Panc1 (cell line): ENCODE measurements at regions not wholly inside any gene's neighbourhood (a gene's known extent, or its start where the extent isn't known, plus 50 kb on each side); places are given as distances from the start of the nearest gene placed in this dataset.
"Not testable (repeated sequence)": the region's sequence is repeated elsewhere in the genome, so short reads cannot be mapped to it uniquely, and the experiment has no call there.

Experiments
- ATAC-seq: fragments of 200-7000 bp; cut with Tn5 transposase; 2 replicates; pipeline ENCODE4 v1.9.1; 2020; ENCODE audit warnings: mild to moderate bottlenecking, moderate library complexity
- BruUV-seq: library from RNA; stranded (reverse); fragments of 400-500 nt; replicated peaks from 2 replicates; lab custom pipeline; 2021; lab: Mats Ljungman, UMichigan
- CTCF ChIA-PET: fragments of 300-600 bp; sonication (Branson Sonifier 250); formaldehyde crosslinking; loops from one replicate; lab custom pipeline; 2022; ENCODE audit warnings: antibody characterized with exemption; lab: Charles Lee
- POLR2A ChIA-PET: fragments of 300-600 bp; sonication (Branson Sonifier 250); formaldehyde crosslinking; loops from one replicate; lab custom pipeline; 2022; ENCODE audit warnings: antibody characterized with exemption; lab: Charles Lee
- DNase-seq: peaks from one replicate; pipeline ENCODE4 v3.0.0-alpha.2; 2010; ENCODE audit warnings: low read depth, low spot score
- H3K27ac ChIP-seq: 2 replicates; pipeline ENCODE4 v1.5.1; 2011; ENCODE audit warnings: mild to moderate bottlenecking, low read length, inconsistent platforms
- H3K27me3 ChIP-seq: fragments of 200-500 bp; sonication (Bioruptor generic); 2 replicates; pipeline ENCODE4 v1.6.0; 2014; ENCODE audit warnings: low read length, inconsistent platforms; ENCODE audit not compliant: control insufficient read depth, insufficient read depth
- H3K36me3 ChIP-seq: fragments of 200-500 bp; sonication (Bioruptor generic); 2 replicates; pipeline ENCODE4 v1.5.1; 2014; ENCODE audit warnings: inconsistent platforms, mild to moderate bottlenecking, low read length, moderate library complexity; ENCODE audit not compliant: control insufficient read depth, insufficient read depth
- H3K4me1 ChIP-seq: 2 replicates; pipeline ENCODE4 v1.5.1; 2011; ENCODE audit warnings: inconsistent platforms, mild to moderate bottlenecking, low read length, moderate library complexity; ENCODE audit not compliant: control insufficient read depth, insufficient read depth
- H3K4me3 ChIP-seq, 2 experiments: 2 replicates each; pipeline ENCODE4 v1.5.1; 2011 to 2012; ENCODE audit warnings: low read depth in 2 of 2, low read length in 2 of 2, mild to moderate bottlenecking in 2 of 2, inconsistent platforms in 1 of 2, moderate library complexity in 1 of 2
- H3K9me3 ChIP-seq: fragments of 200-500 bp; sonication (Bioruptor generic); 2 replicates; pipeline ENCODE4 v1.5.1; 2014; ENCODE audit warnings: low read depth, mild to moderate bottlenecking, inconsistent platforms, low read length, moderate library complexity; ENCODE audit not compliant: control insufficient read depth, insufficient read depth
- POLR2AphosphoS5 ChIP-seq: IDR thresholded peaks from 2 replicates; pipeline ENCODE4 v1.6.1; 2012; ENCODE audit warnings: mild to moderate bottlenecking, low read depth, low read length, moderate library complexity
- SIN3A ChIP-seq: IDR thresholded peaks from 2 replicates; pipeline ENCODE4 v1.6.1; 2012; ENCODE audit warnings: low read depth, mild to moderate bottlenecking, low read length, moderate library complexity, borderline replicate concordance; ENCODE audit not compliant: insufficient read depth
- TCF7L2 ChIP-seq: IDR thresholded peaks from 2 replicates; pipeline ENCODE4 v1.6.1; 2011; ENCODE audit warnings: mild to moderate bottlenecking, low read depth, low read length, inconsistent platforms
- in situ Hi-C: cut with HindIII; loops from 2 replicates; pipeline ENCODE4 v1.10.0; 2016; ENCODE audit warnings: low sequenced_read_pairs, low pct_unique_long_range_greater_than_20kb
- intact Hi-C: fragments of 100-400 bp; cut with micrococcal nuclease; formaldehyde crosslinking; loops from one replicate; pipeline ENCODE4 v1.10.0; 2022; ENCODE audit not compliant: unreplicated experiment
- TF ChIP-seq, protein P1 (sequence below), 2 experiments: IDR thresholded peaks; 2 replicates each; pipeline ENCODE4 v1.6.1; 2011 to 2012; ENCODE audit warnings: low read depth in 2 of 2, control low read depth in 1 of 2, low read length in 1 of 2, mild to moderate bottlenecking in 1 of 2, moderate library complexity in 1 of 2; ENCODE audit not compliant: insufficient read depth in 1 of 2
- TF ChIP-seq, protein P2 (sequence below): fragments of 450-650 bp; IDR thresholded peaks from 2 replicates; pipeline ENCODE4 v1.5.1; 2017; ENCODE audit warnings: mild to moderate bottlenecking

DNA sequence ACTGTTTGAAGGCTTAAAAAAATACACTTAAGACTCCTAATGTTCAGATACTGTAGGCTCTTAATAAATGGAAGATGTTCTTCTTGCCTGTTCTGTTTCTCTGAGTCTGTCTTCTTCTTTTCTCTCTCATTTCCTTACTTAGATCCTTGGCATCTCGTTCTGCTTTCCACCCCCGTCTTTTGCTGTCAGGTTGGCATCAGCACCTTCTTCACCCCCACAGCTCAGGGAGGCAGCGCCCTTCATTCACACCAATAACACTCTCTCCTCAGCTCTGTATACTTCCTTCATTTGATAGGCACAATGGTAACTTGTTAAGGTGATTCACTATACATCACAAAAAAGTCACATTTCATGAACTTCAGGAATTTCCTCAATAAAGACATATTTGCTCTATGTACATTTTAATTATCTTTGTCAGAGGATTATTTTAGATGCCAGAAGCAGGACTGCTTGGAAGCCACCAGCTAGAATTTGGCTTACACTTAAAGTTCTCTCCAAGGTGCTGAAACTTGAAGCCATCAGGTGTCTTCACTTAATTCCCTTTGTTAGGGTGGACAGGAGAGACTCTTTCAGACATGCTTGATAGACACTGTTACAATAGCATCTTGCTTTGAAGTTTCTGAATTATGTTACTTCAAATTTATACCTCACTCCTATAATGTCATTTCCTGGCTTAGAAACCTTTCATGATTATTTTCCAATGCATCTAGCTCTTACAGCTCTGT, 670.1 kb upstream of the C16orf82 start:
- intact Hi-C loops (no loop called here), in situ Hi-C loops (no loop called here)
- TF ChIP-seq POLR2AphosphoS5 (no peak), SIN3A (no peak), TCF7L2 (no peak)
- TF ChIP-seq, protein P1, sequence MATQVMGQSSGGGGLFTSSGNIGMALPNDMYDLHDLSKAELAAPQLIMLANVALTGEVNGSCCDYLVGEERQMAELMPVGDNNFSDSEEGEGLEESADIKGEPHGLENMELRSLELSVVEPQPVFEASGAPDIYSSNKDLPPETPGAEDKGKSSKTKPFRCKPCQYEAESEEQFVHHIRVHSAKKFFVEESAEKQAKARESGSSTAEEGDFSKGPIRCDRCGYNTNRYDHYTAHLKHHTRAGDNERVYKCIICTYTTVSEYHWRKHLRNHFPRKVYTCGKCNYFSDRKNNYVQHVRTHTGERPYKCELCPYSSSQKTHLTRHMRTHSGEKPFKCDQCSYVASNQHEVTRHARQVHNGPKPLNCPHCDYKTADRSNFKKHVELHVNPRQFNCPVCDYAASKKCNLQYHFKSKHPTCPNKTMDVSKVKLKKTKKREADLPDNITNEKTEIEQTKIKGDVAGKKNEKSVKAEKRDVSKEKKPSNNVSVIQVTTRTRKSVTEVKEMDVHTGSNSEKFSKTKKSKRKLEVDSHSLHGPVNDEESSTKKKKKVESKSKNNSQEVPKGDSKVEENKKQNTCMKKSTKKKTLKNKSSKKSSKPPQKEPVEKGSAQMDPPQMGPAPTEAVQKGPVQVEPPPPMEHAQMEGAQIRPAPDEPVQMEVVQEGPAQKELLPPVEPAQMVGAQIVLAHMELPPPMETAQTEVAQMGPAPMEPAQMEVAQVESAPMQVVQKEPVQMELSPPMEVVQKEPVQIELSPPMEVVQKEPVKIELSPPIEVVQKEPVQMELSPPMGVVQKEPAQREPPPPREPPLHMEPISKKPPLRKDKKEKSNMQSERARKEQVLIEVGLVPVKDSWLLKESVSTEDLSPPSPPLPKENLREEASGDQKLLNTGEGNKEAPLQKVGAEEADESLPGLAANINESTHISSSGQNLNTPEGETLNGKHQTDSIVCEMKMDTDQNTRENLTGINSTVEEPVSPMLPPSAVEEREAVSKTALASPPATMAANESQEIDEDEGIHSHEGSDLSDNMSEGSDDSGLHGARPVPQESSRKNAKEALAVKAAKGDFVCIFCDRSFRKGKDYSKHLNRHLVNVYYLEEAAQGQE (IDR thresholded peaks at IDR 0.05; ENCODE audit: insufficient read depth in 1 of 2, low read depth in 2 of 2, low read length in 1 of 2): peak in 1 of 2 experiments; percentile 67; a peak in 2 of 4 replicates
- TF ChIP-seq, protein P2, sequence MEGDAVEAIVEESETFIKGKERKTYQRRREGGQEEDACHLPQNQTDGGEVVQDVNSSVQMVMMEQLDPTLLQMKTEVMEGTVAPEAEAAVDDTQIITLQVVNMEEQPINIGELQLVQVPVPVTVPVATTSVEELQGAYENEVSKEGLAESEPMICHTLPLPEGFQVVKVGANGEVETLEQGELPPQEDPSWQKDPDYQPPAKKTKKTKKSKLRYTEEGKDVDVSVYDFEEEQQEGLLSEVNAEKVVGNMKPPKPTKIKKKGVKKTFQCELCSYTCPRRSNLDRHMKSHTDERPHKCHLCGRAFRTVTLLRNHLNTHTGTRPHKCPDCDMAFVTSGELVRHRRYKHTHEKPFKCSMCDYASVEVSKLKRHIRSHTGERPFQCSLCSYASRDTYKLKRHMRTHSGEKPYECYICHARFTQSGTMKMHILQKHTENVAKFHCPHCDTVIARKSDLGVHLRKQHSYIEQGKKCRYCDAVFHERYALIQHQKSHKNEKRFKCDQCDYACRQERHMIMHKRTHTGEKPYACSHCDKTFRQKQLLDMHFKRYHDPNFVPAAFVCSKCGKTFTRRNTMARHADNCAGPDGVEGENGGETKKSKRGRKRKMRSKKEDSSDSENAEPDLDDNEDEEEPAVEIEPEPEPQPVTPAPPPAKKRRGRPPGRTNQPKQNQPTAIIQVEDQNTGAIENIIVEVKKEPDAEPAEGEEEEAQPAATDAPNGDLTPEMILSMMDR: no peak
- BruUV-seq: no TSS peak
- ChIA-PET POLR2A (no interaction called here), CTCF (no interaction called here)
- no peaks in the 10 kb centered on the region for H3K9me3 ChIP-seq
- no peak overlapping the region for H3K27ac ChIP-seq
- H3K36me3 ChIP-seq: no peaks in the 10 kb centered on the region
- H3K4me1 ChIP-seq: no peaks in the 10 kb centered on the region
- no peak for ATAC-seq
- no peak for DNase-seq
- H3K4me3 ChIP-seq: no peak overlapping the region
- no peaks in the 10 kb centered on the region for H3K27me3 ChIP-seq

DNA sequence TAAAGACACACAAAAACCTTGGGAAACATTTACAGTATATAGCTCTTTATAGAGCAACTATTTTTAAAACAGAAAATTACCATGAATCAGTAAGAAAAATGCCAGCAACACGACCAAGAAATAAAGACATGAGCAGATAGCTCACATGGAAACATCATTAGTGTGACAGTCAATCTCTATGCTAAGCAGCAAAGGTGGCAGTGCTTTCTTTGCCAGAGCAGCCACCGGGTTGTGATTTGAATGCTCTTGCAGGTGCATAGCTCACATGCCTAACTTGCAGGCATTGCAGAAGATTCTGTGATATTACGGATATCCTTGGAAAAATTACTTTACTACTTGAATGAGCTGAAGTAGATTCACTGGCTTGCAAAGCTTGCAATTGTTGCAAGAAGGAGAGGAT, 652.9 kb upstream of the C16orf82 start:
- ChIA-PET CTCF (no interaction called here), POLR2A (no interaction called here)
- BruUV-seq: no TSS peak

DNA sequence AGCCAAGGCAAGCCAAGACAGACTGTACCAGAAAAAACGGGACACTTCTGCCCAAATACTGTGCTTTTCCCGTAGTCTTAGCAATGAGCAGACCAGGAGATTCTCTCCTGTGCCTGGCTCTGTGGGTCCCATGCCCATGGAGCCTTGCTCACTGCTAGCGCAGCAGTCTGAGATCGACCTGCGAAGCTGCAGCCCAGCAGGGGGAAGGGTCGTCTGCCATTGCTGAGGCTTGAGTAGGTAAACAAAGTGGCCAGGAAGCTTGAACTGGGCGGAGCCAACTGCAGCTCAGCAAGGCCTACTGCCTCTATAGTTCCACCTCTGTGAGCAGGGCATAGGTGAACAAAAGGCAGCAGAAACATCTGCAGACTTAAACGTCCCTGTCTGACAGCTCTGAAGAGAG, 647.3 kb upstream of the C16orf82 start:
- intact Hi-C loops, ATAC-seq, H3K4me3 ChIP-seq, H3K27ac ChIP-seq, H3K27me3 ChIP-seq, DNase-seq, POLR2A ChIA-PET, H3K9me3 ChIP-seq, H3K4me1 ChIP-seq, H3K36me3 ChIP-seq, CTCF ChIA-PET, BruUV-seq, in situ Hi-C loops: not testable (repeated sequence)

More for the DNA sequence above, 652.9 kb upstream of the C16orf82 start:
- no peaks in the 10 kb centered on the region for H3K27me3 ChIP-seq
- H3K36me3 ChIP-seq: no peaks in the 10 kb centered on the region
- in situ Hi-C loops (no loop called here), intact Hi-C loops (no loop called here)
- no peaks in the 10 kb centered on the region for H3K9me3 ChIP-seq
- no peak overlapping the region for H3K4me3 ChIP-seq
- no peaks in the 10 kb centered on the region for H3K4me1 ChIP-seq
- no peak for DNase-seq
- no peak for TF ChIP-seq SIN3A
- TF ChIP-seq, protein P1 (IDR thresholded peaks at IDR 0.05; ENCODE audit: insufficient read depth in 1 of 2, low read depth in 2 of 2, low read length in 1 of 2): no peak
- TF ChIP-seq, protein P2: no peak
- no peak for TF ChIP-seq POLR2AphosphoS5
- TF ChIP-seq TCF7L2: no peak
- ATAC-seq: no peak
- H3K27ac ChIP-seq: no peak overlapping the region
